HepG2 (cell line): ENCODE measurements at regions not wholly inside any gene's neighbourhood (a gene's known extent, or its start where the extent isn't known, plus 50 kb on each side); places are given as distances from the start of the nearest gene placed in this dataset.

Experiments
- ATAC-seq: fragments of 200-7000 bp; cut with Tn5 transposase; 3 replicates; pipeline ENCODE4 v1.9.1; 2020; ENCODE audit warnings: mild to moderate bottlenecking, moderate library complexity
- BruUV-seq: library from RNA; stranded (reverse); fragments of 400-500 nt; replicated peaks from 2 replicates; lab custom pipeline; 2021; lab: Mats Ljungman, UMichigan
- CTCF ChIA-PET: fragments of 300-600 bp; formaldehyde crosslinking; extraction: SDS; loops from one replicate; lab custom pipeline; 2021; ENCODE audit warnings: low total read pairs, inconsistent platforms, low intra/inter-chr PET ratio; lab: Yijun Ruan, JAX
- POLR2A ChIA-PET: fragments of 350-600 bp; sonication (Branson Sonifier 250); formaldehyde crosslinking; loops from one replicate; lab custom pipeline; 2020; ENCODE audit warnings: antibody characterized with exemption, inconsistent platforms; lab: Yijun Ruan, JAX
- DNase-seq: peaks from one replicate; pipeline ENCODE4 v3.0.0-alpha.2; 2015; ENCODE audit warnings: low spot score
- FAIRE-seq: peaks from 3 replicates; lab custom pipeline; 2011; peaks lifted over from hg19 to GRCh38; lab: Jason Lieb, UNC
- H2AFZ ChIP-seq: one replicate; pipeline ENCODE4 v1.6.1; 2011; ENCODE audit warnings: low read length, inconsistent platforms
- H3K27ac ChIP-seq: fragments of 300-600 bp; 3 replicates; pipeline ENCODE4 v1.8.0; 2011; ENCODE audit warnings: mixed run types, mild to moderate bottlenecking, mixed read lengths, low read length, inconsistent platforms; ENCODE audit not compliant: insufficient read depth; ENCODE audit errors: extremely low read length
- H3K27me3 ChIP-seq, 2 experiments: fragments of 200-600 bp in 1 of 2; 2 replicates in 1 of 2; 3 replicates in 1 of 2; pipeline versions ENCODE4 v1.6.0 to v1.8.0; 2011; ENCODE audit warnings: low read length in 2 of 2, mild to moderate bottlenecking in 2 of 2, moderate library complexity in 2 of 2, inconsistent platforms in 1 of 2; ENCODE audit not compliant: insufficient read depth in 2 of 2, control insufficient read depth in 1 of 2
- H3K36me3 ChIP-seq, 2 experiments: fragments of 200-600 bp in 1 of 2; replicated peaks in 1 of 2; 2 replicates in 1 of 2; 3 replicates in 1 of 2; pipeline versions ENCODE4 v1.5.1 to v1.8.0; 2011; ENCODE audit warnings: low read length in 2 of 2, inconsistent platforms in 1 of 2; ENCODE audit not compliant: insufficient read depth in 2 of 2, control insufficient read depth in 1 of 2
- H3K4me1 ChIP-seq: 2 replicates; pipeline ENCODE4 v1.5.1; 2012; ENCODE audit warnings: low read length, inconsistent platforms; ENCODE audit not compliant: insufficient read depth
- H3K4me2 ChIP-seq: 2 replicates; pipeline ENCODE4 v1.6.0; 2011; ENCODE audit warnings: low read depth, low read length, inconsistent platforms
- H3K4me3 ChIP-seq, 3 experiments: fragments of 200-600 bp in 1 of 3; sonication (generic), shearing (Covaris generic) in 1 of 3; replicated peaks in 1 of 3; 2 replicates each; pipeline ENCODE4 v1.5.1; 2011 to 2016; ENCODE audit warnings: low read length in 3 of 3, inconsistent platforms in 2 of 3, low read depth in 2 of 3, mild to moderate bottlenecking in 2 of 3, control low read depth in 1 of 3, mixed read lengths in 1 of 3; ENCODE audit not compliant: insufficient read depth in 1 of 3
- H3K79me2 ChIP-seq: one replicate; pipeline ENCODE4 v1.6.1; 2011; ENCODE audit warnings: low read length, inconsistent platforms; ENCODE audit not compliant: insufficient read depth
- H3K9ac ChIP-seq: 2 replicates; pipeline ENCODE4 v1.6.0; 2011; ENCODE audit warnings: mild to moderate bottlenecking, low read depth, low read length, inconsistent platforms; ENCODE audit not compliant: insufficient read depth
- H3K9me3 ChIP-seq: 2 replicates; pipeline ENCODE4 v1.5.1; 2012; ENCODE audit warnings: mild to moderate bottlenecking, low read length
- H4K20me1 ChIP-seq: 2 replicates; pipeline ENCODE4 v1.6.0; 2011; ENCODE audit warnings: inconsistent platforms, mild to moderate bottlenecking, low read length, moderate library complexity; ENCODE audit not compliant: insufficient read depth
- HNRNPH1 ChIP-seq: fragments of 200-400 bp; formaldehyde crosslinking; optimal IDR thresholded peaks from 2 replicates; pipeline ENCODE3; 2017; ENCODE audit warnings: mild to moderate bottlenecking, low read depth, low read length
- MAFF ChIP-seq: IDR thresholded peaks from 2 replicates; pipeline ENCODE4 v1.6.1; 2011; ENCODE audit warnings: low read depth, low read length, improper control_type of control experiment
- MAFK ChIP-seq, 2 experiments: IDR thresholded peaks in 1 of 2; conservative IDR thresholded peaks in 1 of 2; 2 replicates each; pipeline ENCODE4 v1.6.1; 2011; ENCODE audit warnings: improper control_type of control experiment in 2 of 2, low read length in 2 of 2
- PAF1 ChIP-seq: IDR thresholded peaks from 2 replicates; pipeline ENCODE4 v1.6.1; 2016; ENCODE audit warnings: missing genetic modification reagents, missing compliant biosample characterization
- ZNF263 ChIP-seq: sonication (generic); formaldehyde crosslinking; IDR thresholded peaks from 2 replicates; pipeline ENCODE4 v1.4.0; 2020; ENCODE audit warnings: missing genetic modification reagents
- ZNF724P ChIP-seq: sonication (generic); formaldehyde crosslinking; IDR thresholded peaks from 2 replicates; pipeline ENCODE4 v1.8.0; 2022; ENCODE audit warnings: missing genetic modification reagents, borderline replicate concordance
- ZNF75D ChIP-seq: sonication (generic); formaldehyde crosslinking; IDR thresholded peaks from 2 replicates; pipeline ENCODE4 v1.8.1; 2023; ENCODE audit warnings: missing genetic modification reagents, mild to moderate bottlenecking, borderline replicate concordance
- WGBS: methylation state at CpG from one replicate; pipeline ENCODE4 v1.1.6; 2017; ENCODE audit warnings: low lambda C conversion rate; 5-methylcytosine and 5-hydroxymethylcytosine counted together
- in situ Hi-C: cut with HindIII; loops from 2 replicates; pipeline ENCODE4 v1.10.0; 2017; ENCODE audit warnings: low pct_unique_long_range_greater_than_20kb; ENCODE audit not compliant: extremely low pct_ligation_motif_present
- intact Hi-C: fragments of 100-400 bp; cut with micrococcal nuclease; formaldehyde crosslinking; loops from one replicate; pipeline ENCODE4 v1.10.0; 2022; ENCODE audit not compliant: unreplicated experiment
- TF ChIP-seq, protein P1 (sequence below): sonication (generic); formaldehyde crosslinking; IDR thresholded peaks from 2 replicates; pipeline ENCODE4 v1.4.0; 2020; ENCODE audit warnings: mild to moderate bottlenecking, low read depth, missing genetic modification reagents
- TF ChIP-seq, protein P2 (sequence below), 2 experiments: fragments of 450-650 bp in 1 of 2; sonication (generic) in 1 of 2; formaldehyde crosslinking; IDR thresholded peaks; 2 replicates each; pipeline versions ENCODE4 v1.5.0 to v1.8.0; 2020 to 2022; ENCODE audit warnings: mild to moderate bottlenecking in 1 of 2, missing genetic modification reagents in 1 of 2

DNA sequence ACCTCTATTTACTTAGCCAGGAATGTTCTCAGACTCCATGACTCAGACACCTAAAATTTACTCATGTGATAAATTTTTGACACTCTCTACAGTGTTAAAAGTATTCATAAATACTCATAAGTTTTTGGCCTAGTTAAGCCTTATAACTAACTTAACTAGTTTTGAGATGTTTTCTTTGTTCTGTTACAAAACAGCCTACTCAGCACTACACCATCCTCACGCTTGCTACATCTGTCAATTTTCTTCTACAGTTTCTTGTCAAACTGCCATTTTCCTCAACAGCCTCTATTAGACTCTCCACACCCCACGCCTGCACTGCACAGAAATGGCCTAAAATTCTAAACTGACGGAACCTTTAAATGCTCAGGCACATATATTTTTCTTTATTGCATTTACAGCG, 195.5 kb downstream of the ANXA1 start (continued):
- TF ChIP-seq, protein P1, sequence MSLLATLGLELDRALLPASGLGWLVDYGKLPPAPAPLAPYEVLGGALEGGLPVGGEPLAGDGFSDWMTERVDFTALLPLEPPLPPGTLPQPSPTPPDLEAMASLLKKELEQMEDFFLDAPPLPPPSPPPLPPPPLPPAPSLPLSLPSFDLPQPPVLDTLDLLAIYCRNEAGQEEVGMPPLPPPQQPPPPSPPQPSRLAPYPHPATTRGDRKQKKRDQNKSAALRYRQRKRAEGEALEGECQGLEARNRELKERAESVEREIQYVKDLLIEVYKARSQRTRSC (CRISPR knock-in tag): no peak
- peak; percentile 71 for TF ChIP-seq MAFF
- TF ChIP-seq MAFK (conservative IDR thresholded peaks at IDR 0.05 in 1 of 2, IDR thresholded peaks at IDR 0.05 in 1 of 2; ENCODE audit: low read length in 2 of 2): peak; percentile 53 to 82
- no peak for TF ChIP-seq ZNF724P (CRISPR knock-in tag)

DNA sequence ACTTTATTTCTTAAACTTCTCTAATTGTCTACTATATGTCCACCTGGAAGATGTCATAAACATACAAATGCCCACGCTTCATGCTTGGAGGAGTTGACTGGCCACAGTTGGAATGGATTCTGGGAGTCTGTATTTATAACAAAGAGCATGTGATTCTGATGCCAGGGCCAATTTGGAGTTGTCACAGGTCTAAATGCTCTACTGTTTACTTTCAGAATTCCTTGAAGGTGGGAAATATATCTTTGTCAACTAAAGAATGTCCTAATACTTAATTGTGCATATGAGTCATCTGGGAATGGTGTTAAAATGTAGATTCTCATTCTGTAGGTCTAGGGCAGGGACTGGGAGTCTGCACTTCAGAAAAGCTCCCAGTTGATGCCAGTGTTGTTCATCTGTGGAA, 196.1 kb downstream of the ANXA1 start:
- TF ChIP-seq ZNF263 (CRISPR knock-in tag): no peak
- TF ChIP-seq ZNF75D (CRISPR knock-in tag): no peak
- no peak for TF ChIP-seq HNRNPH1
- TF ChIP-seq, protein P2, sequence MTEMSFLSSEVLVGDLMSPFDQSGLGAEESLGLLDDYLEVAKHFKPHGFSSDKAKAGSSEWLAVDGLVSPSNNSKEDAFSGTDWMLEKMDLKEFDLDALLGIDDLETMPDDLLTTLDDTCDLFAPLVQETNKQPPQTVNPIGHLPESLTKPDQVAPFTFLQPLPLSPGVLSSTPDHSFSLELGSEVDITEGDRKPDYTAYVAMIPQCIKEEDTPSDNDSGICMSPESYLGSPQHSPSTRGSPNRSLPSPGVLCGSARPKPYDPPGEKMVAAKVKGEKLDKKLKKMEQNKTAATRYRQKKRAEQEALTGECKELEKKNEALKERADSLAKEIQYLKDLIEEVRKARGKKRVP (CRISPR knock-in tag; IDR thresholded peaks at IDR 0.05): no peak
- no peak for TF ChIP-seq PAF1 (CRISPR knock-in tag)
- TF ChIP-seq, all 625 proteins: peak for 0
- in situ Hi-C loops: no loop called here
- ChIA-PET POLR2A (no interaction called here), CTCF (no interaction called here)
- H3K27ac ChIP-seq: no peak overlapping the region
- intact Hi-C loops: no loop called here
- H3K4me2 ChIP-seq: no peak overlapping the region
- H3K36me3 ChIP-seq: no peaks in the 10 kb centered on the region
- no peak overlapping the region for H3K9ac ChIP-seq
- ATAC-seq (no peak), DNase-seq (no peak), FAIRE-seq (no peak)
- no peaks in the 10 kb centered on the region for H3K4me1 ChIP-seq
- H2AFZ ChIP-seq: no peak overlapping the region
- no peaks in the 10 kb centered on the region for H3K9me3 ChIP-seq
- no TSS peak for BruUV-seq
- H3K4me3 ChIP-seq: no peak overlapping the region
- no peaks in the 10 kb centered on the region for H3K27me3 ChIP-seq
- no peaks in the 10 kb centered on the region for H4K20me1 ChIP-seq
- no peaks in the 10 kb centered on the region for H3K79me2 ChIP-seq
- 7% methylated on average over 1 of the region's 1 CpG for WGBS
